Neural crest cell (in vitro differentiated cells): ENCODE measurements at regions not wholly inside any gene's neighbourhood (a gene's known extent, or its start where the extent isn't known, plus 50 kb on each side); places are given as distances from the start of the nearest gene placed in this dataset.

ENCODE experiments used
- DNase-seq: peaks from one replicate; pipeline ENCODE4 v3.0.0; 2021; ENCODE audit warnings: low read depth, mixed read lengths, low spot score
- H3K27ac Mint-ChIP-seq: one replicate; pipeline ENCODE4 v1.8.0; 2021; ENCODE audit warnings: mild to moderate bottlenecking, mixed read lengths; ENCODE audit not compliant: unreplicated experiment
- H3K27me3 Mint-ChIP-seq: 2 replicates; pipeline ENCODE4 v1.8.0; 2021; ENCODE audit warnings: low read depth, mild to moderate bottlenecking, mixed read lengths
- H3K36me3 Mint-ChIP-seq: 2 replicates; pipeline ENCODE4 v1.8.0; 2021; ENCODE audit warnings: low read depth, mild to moderate bottlenecking, mixed read lengths
- H3K4me1 Mint-ChIP-seq: 2 replicates; pipeline ENCODE4 v1.8.0; 2021; ENCODE audit warnings: mixed read lengths
- H3K4me3 Mint-ChIP-seq: one replicate; pipeline ENCODE4 v1.8.0; 2021; ENCODE audit warnings: mild to moderate bottlenecking, mixed read lengths
- H3K9me3 Mint-ChIP-seq: 2 replicates; pipeline ENCODE4 v1.8.0; 2021; ENCODE audit warnings: mixed read lengths
- TF ChIP-seq, protein P1 (sequence below): fragments of 200-600 bp; sonication (generic); conservative IDR thresholded peaks from 2 replicates; pipeline ENCODE4 v1.5.0; 2021; ENCODE audit warnings: antibody characterized with exemption, mild to moderate bottlenecking

DNA sequence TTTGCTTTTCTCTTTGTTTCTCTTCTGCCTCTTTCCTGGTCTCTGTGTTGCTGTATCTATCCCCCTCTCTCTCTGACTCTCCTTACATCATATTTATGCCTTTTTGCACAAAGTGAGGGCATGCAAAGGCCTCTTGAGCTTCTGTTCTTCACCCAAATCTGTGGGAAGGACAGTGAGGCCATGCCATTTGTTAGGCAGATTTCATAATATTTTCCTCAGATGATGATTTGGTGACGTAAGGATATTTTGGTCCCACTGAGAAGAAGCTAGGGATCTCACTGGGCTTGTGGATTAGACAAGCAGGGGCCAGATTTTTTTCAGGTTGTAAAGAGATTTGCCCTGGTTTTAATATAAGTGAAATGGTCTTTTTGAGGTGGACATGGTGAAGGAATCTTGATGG is 249.4 kb upstream of the USP24 start:
- Mint-ChIP-seq H3K36me3 (no peaks in the 10 kb centered on the region), H3K27me3 (no peaks in the 10 kb centered on the region), H3K4me3 (no peak overlapping the region), H3K4me1 (no peaks in the 10 kb centered on the region), H3K9me3 (peaks cover 2% of the 10 kb centered on the region), H3K27ac (no peak overlapping the region)
- TF ChIP-seq, protein P1, sequence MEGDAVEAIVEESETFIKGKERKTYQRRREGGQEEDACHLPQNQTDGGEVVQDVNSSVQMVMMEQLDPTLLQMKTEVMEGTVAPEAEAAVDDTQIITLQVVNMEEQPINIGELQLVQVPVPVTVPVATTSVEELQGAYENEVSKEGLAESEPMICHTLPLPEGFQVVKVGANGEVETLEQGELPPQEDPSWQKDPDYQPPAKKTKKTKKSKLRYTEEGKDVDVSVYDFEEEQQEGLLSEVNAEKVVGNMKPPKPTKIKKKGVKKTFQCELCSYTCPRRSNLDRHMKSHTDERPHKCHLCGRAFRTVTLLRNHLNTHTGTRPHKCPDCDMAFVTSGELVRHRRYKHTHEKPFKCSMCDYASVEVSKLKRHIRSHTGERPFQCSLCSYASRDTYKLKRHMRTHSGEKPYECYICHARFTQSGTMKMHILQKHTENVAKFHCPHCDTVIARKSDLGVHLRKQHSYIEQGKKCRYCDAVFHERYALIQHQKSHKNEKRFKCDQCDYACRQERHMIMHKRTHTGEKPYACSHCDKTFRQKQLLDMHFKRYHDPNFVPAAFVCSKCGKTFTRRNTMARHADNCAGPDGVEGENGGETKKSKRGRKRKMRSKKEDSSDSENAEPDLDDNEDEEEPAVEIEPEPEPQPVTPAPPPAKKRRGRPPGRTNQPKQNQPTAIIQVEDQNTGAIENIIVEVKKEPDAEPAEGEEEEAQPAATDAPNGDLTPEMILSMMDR: no peak
- DNase-seq: no peak

DNA sequence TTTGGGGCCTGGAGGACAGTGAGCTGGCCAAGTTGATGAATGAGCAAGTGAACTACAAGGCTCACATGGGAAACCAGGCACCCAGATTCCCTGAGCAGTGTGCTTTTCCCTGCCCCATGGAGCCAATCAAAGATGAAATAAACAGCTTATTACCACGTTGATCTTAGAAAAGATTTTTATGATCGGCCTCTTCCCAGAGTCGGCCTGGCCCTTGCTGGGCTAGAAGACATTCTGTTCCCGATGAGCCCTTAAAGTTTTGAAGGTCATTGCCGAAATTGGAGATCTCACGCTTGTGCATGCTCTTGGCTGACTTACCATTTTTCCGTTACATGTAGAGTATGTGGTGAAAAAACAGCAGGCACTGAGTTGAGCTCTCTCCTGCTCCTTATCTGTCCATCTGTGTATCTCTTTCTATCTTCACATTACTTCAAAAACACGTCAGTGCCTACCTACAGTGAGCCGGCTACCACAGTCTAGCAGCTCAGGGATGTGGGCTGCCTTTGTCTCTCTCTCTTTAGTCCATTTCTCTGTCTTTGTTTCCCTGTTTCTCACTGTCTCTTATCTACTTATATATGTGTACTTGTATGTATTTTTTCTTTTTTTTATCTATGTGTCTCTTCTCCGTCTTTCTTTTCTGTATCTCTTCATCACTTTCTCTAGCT is 248.8 kb upstream of the USP24 start:
- no peaks in the 10 kb centered on the region for H3K36me3 Mint-ChIP-seq
- no peaks in the 10 kb centered on the region for H3K4me1 Mint-ChIP-seq

DNA sequence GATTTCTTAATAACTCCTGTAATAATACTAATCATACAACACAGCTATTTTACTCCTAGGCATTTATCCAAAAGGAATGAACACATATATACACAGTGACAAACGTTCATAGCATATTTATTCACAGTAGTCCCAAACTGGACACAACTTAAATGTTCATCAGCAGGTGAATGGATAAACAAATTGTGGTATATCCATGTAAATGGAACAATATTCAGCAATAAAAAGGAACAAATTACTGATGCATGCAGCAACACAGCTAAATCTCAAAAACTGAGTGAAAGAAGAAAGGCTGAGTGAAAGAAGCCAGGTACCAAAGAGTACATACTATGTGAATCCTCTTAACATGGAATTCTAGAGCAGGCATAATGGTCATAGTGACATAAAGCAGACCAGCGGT is 242.7 kb upstream of the USP24 start:
- Mint-ChIP-seq H3K4me1 (no peaks in the 10 kb centered on the region), H3K27me3 (no peaks in the 10 kb centered on the region), H3K36me3 (peaks cover 6% of the 10 kb centered on the region), H3K4me3 (no peak overlapping the region), H3K27ac (no peak overlapping the region), H3K9me3 (peaks cover 12% of the 10 kb centered on the region)
- no peak for DNase-seq
- TF ChIP-seq, protein P1: no peak

More for the DNA sequence above, 248.8 kb upstream of the USP24 start:
- Mint-ChIP-seq H3K27ac (no peak overlapping the region), H3K4me3 (no peak overlapping the region), H3K9me3 (peaks cover 2% of the 10 kb centered on the region), H3K27me3 (no peaks in the 10 kb centered on the region)
- no peak for DNase-seq
- TF ChIP-seq, protein P1: no peak

DNA sequence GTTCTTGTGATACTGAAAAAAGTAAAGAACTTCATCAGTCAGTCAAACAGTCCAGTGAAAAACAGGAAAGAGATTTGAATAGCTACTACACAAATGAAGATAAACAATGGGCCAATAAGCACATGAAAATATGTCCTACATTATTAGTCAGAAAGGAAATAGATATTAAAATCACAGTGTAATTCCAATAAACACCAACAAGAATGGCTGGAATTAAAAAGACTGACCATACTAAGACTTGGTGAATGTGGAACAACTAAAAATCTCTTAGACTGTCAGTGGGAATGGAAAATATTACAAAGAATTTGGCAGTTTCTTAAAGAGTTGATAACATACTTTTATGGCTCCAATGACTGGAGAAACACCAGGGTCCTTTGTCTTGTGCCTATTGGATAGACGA is 241.8 kb upstream of the USP24 start:
- Mint-ChIP-seq H3K9me3 (peaks cover 14% of the 10 kb centered on the region), H3K27me3 (no peaks in the 10 kb centered on the region)

DNA sequence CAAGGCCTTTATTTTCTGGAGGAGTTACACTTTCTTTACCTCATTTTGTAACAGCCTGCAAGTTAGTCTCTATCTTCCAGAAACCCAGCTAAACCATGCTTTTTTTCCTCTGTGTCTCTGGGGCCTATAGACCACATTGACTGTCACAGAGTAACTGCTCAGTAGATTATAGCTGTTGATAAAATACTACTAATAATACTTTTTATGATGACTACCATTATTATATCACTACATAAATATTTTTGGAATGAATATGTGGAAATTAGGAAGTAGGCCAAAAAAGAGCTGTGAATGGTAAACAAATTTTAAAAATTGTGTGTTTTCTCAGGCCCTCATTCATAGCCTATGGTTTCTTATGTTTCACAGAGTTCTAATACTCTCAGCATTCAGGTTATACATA is 233.1 kb upstream of the USP24 start:
- Mint-ChIP-seq H3K4me3 (no peak overlapping the region), H3K36me3 (no peaks in the 10 kb centered on the region), H3K9me3 (peaks cover 2% of the 10 kb centered on the region), H3K27ac (no peak overlapping the region), H3K27me3 (no peaks in the 10 kb centered on the region), H3K4me1 (no peaks in the 10 kb centered on the region)
- DNase-seq: no peak
- TF ChIP-seq, protein P1: no peak

More for the DNA sequence above, 241.8 kb upstream of the USP24 start:
- no peak overlapping the region for H3K27ac Mint-ChIP-seq
- TF ChIP-seq, protein P1: no peak
- DNase-seq: no peak
- H3K4me1 Mint-ChIP-seq: no peaks in the 10 kb centered on the region
- H3K36me3 Mint-ChIP-seq: peaks cover 6% of the 10 kb centered on the region
- no peak overlapping the region for H3K4me3 Mint-ChIP-seq
